ENCODE measurements at regions not wholly inside any gene's neighbourhood (a gene's known extent, or its start where the extent isn't known, plus 50 kb on each side); places are given as distances from the start of the nearest gene placed in this dataset.
A peak's percentile ranks its signal among the peaks of the same experiment; 100 is the strongest.
"Not testable (repeated sequence)": the region's sequence is repeated elsewhere in the genome, so short reads cannot be mapped to it uniquely, and the experiment has no call there.

- ChIA-PET POLR2A (no interaction called here), CTCF (interaction anchor here (0.6 kb wide), 1 partner anchor 876 kb away, joined by 4 read pairs; no protein-coding TSS in a partner anchor)
- Mint-ChIP-seq H3K9me3 (ENCODE audit: unreplicated experiment) (peaks cover 8% of the 10 kb centered on the region), H3K27ac (ENCODE audit: low read depth, unreplicated experiment) (no peak overlapping the region), H3K36me3 (ENCODE audit: insufficient read depth, unreplicated experiment) (no peaks in the 10 kb centered on the region), H3K4me3 (ENCODE audit: unreplicated experiment) (no peak overlapping the region), H3K27me3 (ENCODE audit: insufficient read depth, unreplicated experiment) (no peaks in the 10 kb centered on the region), H3K4me1 (ENCODE audit: insufficient read depth, unreplicated experiment) (no peaks in the 10 kb centered on the region)
- no TSS peak for BruUV-seq (replicated peaks)
- intact Hi-C loops (cut with micrococcal nuclease): no loop called here
- no peak for DNase-seq (ENCODE audit: unreplicated experiment)
- TF ChIP-seq, protein P1, sequence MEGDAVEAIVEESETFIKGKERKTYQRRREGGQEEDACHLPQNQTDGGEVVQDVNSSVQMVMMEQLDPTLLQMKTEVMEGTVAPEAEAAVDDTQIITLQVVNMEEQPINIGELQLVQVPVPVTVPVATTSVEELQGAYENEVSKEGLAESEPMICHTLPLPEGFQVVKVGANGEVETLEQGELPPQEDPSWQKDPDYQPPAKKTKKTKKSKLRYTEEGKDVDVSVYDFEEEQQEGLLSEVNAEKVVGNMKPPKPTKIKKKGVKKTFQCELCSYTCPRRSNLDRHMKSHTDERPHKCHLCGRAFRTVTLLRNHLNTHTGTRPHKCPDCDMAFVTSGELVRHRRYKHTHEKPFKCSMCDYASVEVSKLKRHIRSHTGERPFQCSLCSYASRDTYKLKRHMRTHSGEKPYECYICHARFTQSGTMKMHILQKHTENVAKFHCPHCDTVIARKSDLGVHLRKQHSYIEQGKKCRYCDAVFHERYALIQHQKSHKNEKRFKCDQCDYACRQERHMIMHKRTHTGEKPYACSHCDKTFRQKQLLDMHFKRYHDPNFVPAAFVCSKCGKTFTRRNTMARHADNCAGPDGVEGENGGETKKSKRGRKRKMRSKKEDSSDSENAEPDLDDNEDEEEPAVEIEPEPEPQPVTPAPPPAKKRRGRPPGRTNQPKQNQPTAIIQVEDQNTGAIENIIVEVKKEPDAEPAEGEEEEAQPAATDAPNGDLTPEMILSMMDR (IDR thresholded peaks at IDR 0.05; ENCODE audit: unreplicated experiment): no peak
Observed at GRCh38 chr12:38163442-38163801, 153.2 kb upstream of the ALG10B start.

GRCh38 chr12:38166225-38166624, 150.3 kb upstream of the ALG10B start:
- Mint-ChIP-seq H3K36me3 (ENCODE audit: insufficient read depth, unreplicated experiment) (no peaks in the 10 kb centered on the region), H3K9me3 (ENCODE audit: unreplicated experiment) (peaks cover 8% of the 10 kb centered on the region), H3K4me1 (ENCODE audit: insufficient read depth, unreplicated experiment) (no peaks in the 10 kb centered on the region), H3K27ac (ENCODE audit: low read depth, unreplicated experiment) (no peak overlapping the region), H3K27me3 (ENCODE audit: insufficient read depth, unreplicated experiment) (no peaks in the 10 kb centered on the region), H3K4me3 (ENCODE audit: unreplicated experiment) (no peak overlapping the region)
- BruUV-seq (replicated peaks): no TSS peak
- POLR2A ChIA-PET: no interaction called here
- CTCF ChIA-PET: interaction anchor here (0.6 to 0.7 kb wide), 2 partner anchors 16 to 792 kb away, joined by 3 read pairs; no protein-coding TSS in a partner anchor
- TF ChIP-seq, protein P1 (IDR thresholded peaks at IDR 0.05; ENCODE audit: unreplicated experiment): no peak
- intact Hi-C loops (cut with micrococcal nuclease): no loop called here
- no peak for DNase-seq (ENCODE audit: unreplicated experiment)

GRCh38 chr12:38175538-38175937, 141.0 kb upstream of the ALG10B start:
- ChIA-PET CTCF (no interaction called here), POLR2A (no interaction called here)
- H3K4me3 Mint-ChIP-seq (ENCODE audit: unreplicated experiment): no peak overlapping the region
- DNase-seq (ENCODE audit: unreplicated experiment): peak; percentile 66
- H3K27ac Mint-ChIP-seq (ENCODE audit: low read depth, unreplicated experiment): peak overlapping the region; percentile 74
- peaks cover 14% of the 10 kb centered on the region for H3K9me3 Mint-ChIP-seq (ENCODE audit: unreplicated experiment)
- peaks cover 17% of the 10 kb centered on the region for H3K4me1 Mint-ChIP-seq (ENCODE audit: insufficient read depth, unreplicated experiment)
- no TSS peak for BruUV-seq (replicated peaks)
- H3K27me3 Mint-ChIP-seq (ENCODE audit: insufficient read depth, unreplicated experiment): no peaks in the 10 kb centered on the region
- no peaks in the 10 kb centered on the region for H3K36me3 Mint-ChIP-seq (ENCODE audit: insufficient read depth, unreplicated experiment)
- intact Hi-C loops (cut with micrococcal nuclease): no loop called here
- TF ChIP-seq, protein P1 (IDR thresholded peaks at IDR 0.05; ENCODE audit: unreplicated experiment): no peak

GRCh38 chr12:38183617-38184016, 133.0 kb upstream of the ALG10B start:
- H3K4me1 Mint-ChIP-seq (ENCODE audit: insufficient read depth, unreplicated experiment); H3K36me3 Mint-ChIP-seq (ENCODE audit: insufficient read depth, unreplicated experiment); intact Hi-C loops (cut with micrococcal nuclease); H3K4me3 Mint-ChIP-seq (ENCODE audit: unreplicated experiment); H3K27me3 Mint-ChIP-seq (ENCODE audit: insufficient read depth, unreplicated experiment); BruUV-seq (replicated peaks): not testable (repeated sequence)
- ChIA-PET POLR2A (interaction anchor here (1.0 to 1.4 kb wide), 2 partner anchors 10 to 133 kb away, joined by 3 read pairs; partner anchors contain the start of gene ALG10B), CTCF (interaction anchor here (0.6 kb wide), 2 partner anchors 100 to 887 kb away, joined by 3 read pairs; no protein-coding TSS in a partner anchor)
- peak overlapping the region; percentile 35 for H3K27ac Mint-ChIP-seq (ENCODE audit: low read depth, unreplicated experiment)
- H3K9me3 Mint-ChIP-seq (ENCODE audit: unreplicated experiment): peaks cover 16% of the 10 kb centered on the region
- DNase-seq (ENCODE audit: unreplicated experiment): peak; percentile 84

GRCh38 chr12:38197286-38197685, 119.3 kb upstream of the ALG10B start:
- H3K4me1 Mint-ChIP-seq (ENCODE audit: insufficient read depth, unreplicated experiment); POLR2A ChIA-PET; CTCF ChIA-PET; H3K36me3 Mint-ChIP-seq (ENCODE audit: insufficient read depth, unreplicated experiment); intact Hi-C loops (cut with micrococcal nuclease); H3K4me3 Mint-ChIP-seq (ENCODE audit: unreplicated experiment); H3K9me3 Mint-ChIP-seq (ENCODE audit: unreplicated experiment); DNase-seq (ENCODE audit: unreplicated experiment); H3K27me3 Mint-ChIP-seq (ENCODE audit: insufficient read depth, unreplicated experiment); H3K27ac Mint-ChIP-seq (ENCODE audit: low read depth, unreplicated experiment); BruUV-seq (replicated peaks): not testable (repeated sequence)

Data from MCF 10A (cell line).